CD4-positive, alpha-beta memory T cell (primary cell): ENCODE measurements at regions not wholly inside any gene's neighbourhood (a gene's known extent, or its start where the extent isn't known, plus 50 kb on each side); places are given as distances from the start of the nearest gene placed in this dataset.

Experiments used
- CTCF ChIA-PET: fragments of 350-600 bp; sonication (Branson Sonifier 250); formaldehyde crosslinking; loops from one replicate; lab custom pipeline; 2021; ENCODE audit warnings: inconsistent platforms; ENCODE audit not compliant: partially characterized antibody; lab: Charles Lee
- POLR2A ChIA-PET: fragments of 350-600 bp; sonication (Branson Sonifier 250); formaldehyde crosslinking; loops from one replicate; lab custom pipeline; 2021; ENCODE audit not compliant: partially characterized antibody; lab: Charles Lee
- DNase-seq, 5 donors: peaks; one replicate each; pipeline versions ENCODE4 v3.0.0 to v3.0.0-alpha.2; 2020 to 2022; ENCODE audit warnings: mixed read lengths in 1 of 5
- H3K27ac ChIP-seq: one replicate; pipeline ENCODE4 v1.7.0; 2013; ENCODE audit warnings: low read depth, low read length
- H3K27me3 ChIP-seq: 2 replicates; pipeline ENCODE4 v1.7.0; 2013; ENCODE audit warnings: mild to moderate bottlenecking, low read length, moderate library complexity; ENCODE audit not compliant: insufficient read depth
- H3K36me3 ChIP-seq: 2 replicates; pipeline ENCODE4 v1.7.0; 2013; ENCODE audit warnings: mild to moderate bottlenecking, low read length, moderate library complexity; ENCODE audit not compliant: insufficient read depth
- H3K4me1 ChIP-seq: 2 replicates; pipeline ENCODE4 v1.7.0; 2013; ENCODE audit warnings: mild to moderate bottlenecking, low read length, moderate library complexity; ENCODE audit not compliant: insufficient read depth
- H3K4me3 ChIP-seq, 2 donors: one replicate each; pipeline ENCODE4 v1.7.0; 2013; ENCODE audit warnings: low read length in 2 of 2, mild to moderate bottlenecking in 1 of 2
- H3K9me3 ChIP-seq, 2 donors: one replicate each; pipeline ENCODE4 v1.7.0; 2013; ENCODE audit warnings: low read length in 2 of 2, control low read depth in 1 of 2; ENCODE audit not compliant: control insufficient read depth in 1 of 2
- H3K27ac Mint-ChIP-seq, 7 donors: one replicate each; pipeline ENCODE4 v1.8.0; 2020 to 2021; ENCODE audit warnings: mixed read lengths in 7 of 7, mild to moderate bottlenecking in 6 of 7, inconsistent platforms in 3 of 7, moderate library complexity in 3 of 7
- H3K27me3 Mint-ChIP-seq, 2 donors: one replicate each; pipeline ENCODE4 v1.8.0; 2020 to 2021; ENCODE audit warnings: mixed read lengths in 2 of 2
- H3K36me3 Mint-ChIP-seq, 2 donors: one replicate each; pipeline ENCODE4 v1.8.0; 2020 to 2021; ENCODE audit warnings: mixed read lengths in 2 of 2, inconsistent platforms in 1 of 2, mild to moderate bottlenecking in 1 of 2
- H3K4me1 Mint-ChIP-seq, 4 donors: one replicate each; pipeline ENCODE4 v1.8.0; 2020 to 2021; ENCODE audit warnings: mixed read lengths in 4 of 4, mild to moderate bottlenecking in 1 of 4
- H3K4me3 Mint-ChIP-seq, 8 donors: one replicate each; pipeline ENCODE4 v1.8.0; 2020 to 2021; ENCODE audit warnings: mixed read lengths in 8 of 8, mild to moderate bottlenecking in 7 of 8, moderate library complexity in 6 of 8, inconsistent platforms in 3 of 8
- H3K9me3 Mint-ChIP-seq, 8 donors: one replicate each; pipeline ENCODE4 v1.8.0; 2020 to 2021; ENCODE audit warnings: mixed read lengths in 8 of 8, mild to moderate bottlenecking in 5 of 8, inconsistent platforms in 3 of 8, moderate library complexity in 1 of 8
- intact Hi-C: fragments of 100-400 bp; cut with micrococcal nuclease; formaldehyde crosslinking; loops from one replicate; pipeline ENCODE4 v1.15.1; 2023

DNA sequence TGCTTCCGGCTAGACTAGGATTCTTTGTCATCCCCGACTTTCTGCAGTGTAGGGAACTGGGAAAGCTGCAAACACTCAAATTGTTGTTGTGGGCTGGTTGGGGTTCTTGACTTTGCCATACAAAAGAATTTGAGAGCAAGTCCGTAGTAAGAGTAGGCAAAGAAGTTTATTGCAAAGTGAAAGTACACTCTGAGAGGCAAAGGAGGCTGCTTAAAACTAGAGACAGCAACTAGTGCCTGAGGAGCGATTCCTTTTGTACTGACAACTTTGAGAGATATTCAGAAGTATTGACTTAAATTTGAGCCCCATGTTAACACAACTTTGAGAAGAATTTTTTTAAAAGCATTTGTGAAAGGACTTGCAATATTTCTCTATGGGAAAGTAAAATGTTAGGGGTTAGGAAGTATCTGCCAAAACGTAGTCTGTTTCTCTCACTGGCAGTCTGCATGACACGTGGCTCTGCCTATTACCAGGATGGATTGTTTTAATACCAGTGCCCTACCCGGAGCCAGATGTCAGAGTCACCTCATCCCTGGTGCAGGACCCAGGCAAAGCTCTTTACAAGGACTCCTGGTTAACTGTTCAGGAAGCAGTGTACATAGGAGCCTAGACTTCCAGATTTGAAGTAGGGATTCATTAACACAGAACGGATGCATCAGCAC lies 85.0 kb upstream of the CLPB start:
- H3K27ac Mint-ChIP-seq, result peak overlapping the region; percentile 84 to 94 (median 91)

GRCh38 chr11:72514331-72514730 lies 80.0 kb upstream of the CLPB start:
- DNase-seq, result no peak
- Mint-ChIP-seq H3K27ac (no peak overlapping the region), H3K9me3 (peaks cover 0 to 31% (median 14%) of the 10 kb centered on the region in 8 donors), H3K4me3 (no peak overlapping the region), H3K36me3 (peaks cover 8 to 9% of the 10 kb centered on the region in 2 donors), H3K4me1 (peaks cover 6 to 12% (median 11%) of the 10 kb centered on the region in 4 donors), H3K27me3 (peaks cover 0 to 1% of the 10 kb centered on the region in 2 donors)
- CTCF ChIA-PET, result no interaction called here
- no peaks in the 10 kb centered on the region for H3K9me3 ChIP-seq
- POLR2A ChIA-PET, result no interaction called here
- intact Hi-C loops, result no loop called here
- H3K27ac ChIP-seq, result no peak overlapping the region
- H3K4me3 ChIP-seq, result no peak overlapping the region
- no peaks in the 10 kb centered on the region for H3K36me3 ChIP-seq
- peaks cover 9% of the 10 kb centered on the region for H3K4me1 ChIP-seq
- H3K27me3 ChIP-seq, result no peaks in the 10 kb centered on the region

More for the DNA sequence above, 85.0 kb upstream of the CLPB start:
- peaks cover 33% of the 10 kb centered on the region for H3K4me1 ChIP-seq
- no peaks in the 10 kb centered on the region for H3K27me3 ChIP-seq
- H3K27ac ChIP-seq, result peak overlapping the region; percentile 44
- intact Hi-C loops, result loop anchor here (5.0 kb wide), 1 partner anchor 37 kb away; no protein-coding TSS in a partner anchor
- H3K9me3 ChIP-seq, result no peaks in the 10 kb centered on the region
- H3K4me3 ChIP-seq, result peak overlapping the region; percentile 7 to 40
- ChIA-PET POLR2A (no interaction called here), CTCF (interaction anchor here (1.5 to 2.8 kb wide), 4 partner anchors 38 to 68 kb away, joined by 5 to 12 read pairs (median 6); no protein-coding TSS in a partner anchor)
- no peaks in the 10 kb centered on the region for H3K36me3 ChIP-seq
- peak in 4 of 5 donors; percentile 11 to 38 (median 26) for DNase-seq
- Mint-ChIP-seq H3K4me3 (peak overlapping the region; percentile 82 to 94 (median 87)), H3K4me1 (peaks cover 32 to 42% (median 38%) of the 10 kb centered on the region in 4 donors), H3K36me3 (no peaks in the 10 kb centered on the region), H3K9me3 (no peaks in the 10 kb centered on the region), H3K27me3 (no peaks in the 10 kb centered on the region)

GRCh38 chr11:72513411-72513810 lies 79.1 kb upstream of the CLPB start:
- DNase-seq, result no peak
- intact Hi-C loops, result no loop called here
- no peak overlapping the region for H3K27ac ChIP-seq
- Mint-ChIP-seq H3K9me3 (peaks cover 0 to 31% (median 14%) of the 10 kb centered on the region in 8 donors), H3K36me3 (peaks cover 9 to 10% of the 10 kb centered on the region in 2 donors), H3K4me3 (no peak overlapping the region), H3K4me1 (peaks cover 2 to 8% (median 6%) of the 10 kb centered on the region in 4 donors), H3K27me3 (peaks cover 0 to 1% of the 10 kb centered on the region in 2 donors), H3K27ac (no peak overlapping the region)
- CTCF ChIA-PET, result no interaction called here
- no peaks in the 10 kb centered on the region for H3K27me3 ChIP-seq
- no peak overlapping the region for H3K4me3 ChIP-seq
- no peaks in the 10 kb centered on the region for H3K9me3 ChIP-seq
- H3K36me3 ChIP-seq, result no peaks in the 10 kb centered on the region
- no peaks in the 10 kb centered on the region for H3K4me1 ChIP-seq
- POLR2A ChIA-PET, result no interaction called here

DNA sequence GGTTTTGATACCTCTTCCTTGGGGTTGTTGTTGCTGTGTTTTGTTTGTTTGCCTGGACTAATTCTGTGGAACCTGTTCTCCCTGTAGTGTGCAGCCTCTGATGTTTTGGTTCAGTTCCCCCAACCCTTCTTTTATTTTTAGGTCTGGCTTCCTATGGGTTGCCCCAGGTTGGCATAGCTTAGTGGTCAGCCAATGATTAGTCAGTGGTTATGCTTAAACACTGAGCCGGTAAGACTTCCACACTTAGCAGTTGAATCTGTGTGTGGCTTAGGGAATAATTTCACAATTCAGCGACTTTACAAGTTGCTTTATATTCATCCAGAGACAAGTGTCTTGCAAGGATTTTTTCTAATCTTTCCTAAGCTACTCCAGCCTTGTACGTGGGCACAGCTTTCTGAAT lies 78.6 kb upstream of the CLPB start:
- DNase-seq, result no peak
- Histone ChIP-seq H3K27me3 (no peaks in the 10 kb centered on the region), H3K27ac (no peak overlapping the region), H3K4me3 (no peak overlapping the region), H3K4me1 (no peaks in the 10 kb centered on the region), H3K9me3 (no peaks in the 10 kb centered on the region), H3K36me3 (no peaks in the 10 kb centered on the region)
- Mint-ChIP-seq H3K27ac (no peak overlapping the region), H3K36me3 (peaks cover 9 to 13% of the 10 kb centered on the region in 2 donors), H3K4me3 (no peak overlapping the region), H3K27me3 (peaks cover 0 to 1% of the 10 kb centered on the region in 2 donors), H3K9me3 (peaks cover 0 to 31% (median 14%) of the 10 kb centered on the region in 8 donors), H3K4me1 (peaks cover 2 to 8% (median 6%) of the 10 kb centered on the region in 4 donors)
- intact Hi-C loops, result no loop called here
- CTCF ChIA-PET, result no interaction called here
- POLR2A ChIA-PET, result no interaction called here

DNA sequence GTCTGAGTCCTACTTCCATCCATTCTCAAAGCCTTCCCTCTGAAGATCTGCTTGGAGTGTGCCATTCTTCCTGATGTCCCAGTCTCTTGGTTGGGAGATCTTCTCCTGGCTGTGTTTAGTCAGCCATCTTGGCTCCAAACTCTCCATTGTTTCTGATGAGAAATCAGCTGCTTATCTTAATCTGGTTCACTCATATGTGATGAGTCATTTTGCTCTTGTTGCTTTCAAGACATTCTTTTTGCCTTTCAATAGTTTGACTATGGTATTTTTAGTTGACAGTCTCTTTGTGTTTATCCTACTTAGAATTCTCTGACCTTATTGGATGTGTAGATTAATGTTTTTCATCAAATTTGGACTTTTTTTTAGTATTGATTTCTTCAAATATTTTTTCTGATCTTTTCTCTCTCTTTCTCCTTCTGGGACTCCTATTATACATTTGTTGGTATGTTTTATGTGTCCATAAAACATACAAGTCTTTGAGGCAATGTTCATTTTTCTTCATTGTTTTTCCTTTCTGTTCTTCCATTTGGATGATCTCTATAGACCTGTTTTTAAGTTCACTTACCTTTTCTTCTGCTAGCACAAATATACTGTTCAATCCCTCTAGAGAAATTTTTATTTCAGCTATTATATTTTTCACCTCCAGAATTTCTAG lies 77.2 kb upstream of the CLPB start:
- H3K27ac Mint-ChIP-seq, result peak overlapping the region in 1 of 7 donors; percentile 32
- intact Hi-C loops, result no loop called here
- H3K36me3 Mint-ChIP-seq, result peaks cover 9 to 18% of the 10 kb centered on the region in 2 donors
- POLR2A ChIA-PET, result no interaction called here
- DNase-seq, result no peak
- H3K9me3 Mint-ChIP-seq, result peaks cover 0 to 40% (median 18%) of the 10 kb centered on the region in 8 donors
- Histone ChIP-seq H3K4me3 (no peak overlapping the region), H3K36me3 (no peaks in the 10 kb centered on the region), H3K9me3 (no peaks in the 10 kb centered on the region), H3K4me1 (no peaks in the 10 kb centered on the region), H3K27ac (no peak overlapping the region), H3K27me3 (no peaks in the 10 kb centered on the region)
- peaks cover 0 to 4% (median 1%) of the 10 kb centered on the region in 4 donors for H3K4me1 Mint-ChIP-seq
- H3K4me3 Mint-ChIP-seq, result no peak overlapping the region
- CTCF ChIA-PET, result interaction anchor here (0.7 kb wide), 1 partner anchor 232 kb away, joined by 4 read pairs; no protein-coding TSS in a partner anchor
- H3K27me3 Mint-ChIP-seq, result peaks cover 0 to 1% of the 10 kb centered on the region in 2 donors

- Histone ChIP-seq H3K36me3 (no peaks in the 10 kb centered on the region), H3K4me3 (no peak overlapping the region), H3K4me1 (no peaks in the 10 kb centered on the region), H3K27me3 (no peaks in the 10 kb centered on the region), H3K27ac (no peak overlapping the region), H3K9me3 (no peaks in the 10 kb centered on the region)
- Mint-ChIP-seq H3K4me3 (no peak overlapping the region), H3K4me1 (no peaks in the 10 kb centered on the region), H3K36me3 (peaks cover 10 to 18% of the 10 kb centered on the region in 2 donors), H3K27ac (no peak overlapping the region), H3K27me3 (peaks cover 1 to 2% of the 10 kb centered on the region in 2 donors), H3K9me3 (peaks cover 0 to 32% (median 20%) of the 10 kb centered on the region in 8 donors)
- POLR2A ChIA-PET, result no interaction called here
- DNase-seq, result no peak
- intact Hi-C loops, result no loop called here
- CTCF ChIA-PET, result no interaction called here
These were observed 72.7 kb upstream of the CLPB start for GRCh38 chr11:72507050-72507449.

- H3K27me3 Mint-ChIP-seq, result no peaks in the 10 kb centered on the region
- intact Hi-C loops, result no loop called here
- peaks cover 6 to 7% of the 10 kb centered on the region in 2 donors for H3K36me3 Mint-ChIP-seq
- H3K4me3 Mint-ChIP-seq, result no peak overlapping the region
- peaks cover 5 to 16% (median 11%) of the 10 kb centered on the region in 4 donors for H3K4me1 Mint-ChIP-seq
- no peaks in the 10 kb centered on the region for H3K36me3 ChIP-seq
- no peak for DNase-seq
- H3K4me1 ChIP-seq, result peaks cover 5% of the 10 kb centered on the region
- H3K9me3 Mint-ChIP-seq, result peaks cover 2 to 14% (median 8%) of the 10 kb centered on the region in 8 donors
- no peak overlapping the region for H3K4me3 ChIP-seq
- CTCF ChIA-PET, result no interaction called here
- POLR2A ChIA-PET, result no interaction called here
- no peaks in the 10 kb centered on the region for H3K27me3 ChIP-seq
- no peak overlapping the region for H3K27ac ChIP-seq
- H3K9me3 ChIP-seq, result no peaks in the 10 kb centered on the region
- H3K27ac Mint-ChIP-seq, result no peak overlapping the region
These were observed 63.4 kb upstream of the CLPB start for GRCh38 chr11:72497731-72498130.
